IMR-90 (cell line): ENCODE measurements at regions not wholly inside any gene's neighbourhood (a gene's known extent, or its start where the extent isn't known, plus 50 kb on each side); places are given as distances from the start of the nearest gene placed in this dataset.

ENCODE experiments used
- CEBPB ChIP-seq: IDR thresholded peaks from 2 replicates; pipeline ENCODE4 v1.6.1; 2012; ENCODE audit warnings: low read depth, low read length, improper control_type of control experiment
- CHD1 ChIP-seq: IDR thresholded peaks from 2 replicates; pipeline ENCODE4 v1.6.1; 2012; ENCODE audit warnings: low read depth, low read length, improper control_type of control experiment
- FOS ChIP-seq: fragments of 150-350 bp; IDR thresholded peaks from 2 replicates; pipeline ENCODE4 v1.6.1; 2016; ENCODE audit warnings: low read depth, low read length
- MAFK ChIP-seq: IDR thresholded peaks from 2 replicates; pipeline ENCODE4 v1.6.1; 2012; ENCODE audit warnings: low read depth, low read length, improper control_type of control experiment
- MAZ ChIP-seq: IDR thresholded peaks from 2 replicates; pipeline ENCODE4 v1.6.1; 2012; ENCODE audit warnings: low read depth, mild to moderate bottlenecking, low read length, improper control_type of control experiment, moderate library complexity, borderline replicate concordance
- MXI1 ChIP-seq: IDR thresholded peaks from 2 replicates; pipeline ENCODE4 v1.6.1; 2012; ENCODE audit warnings: low read depth, mild to moderate bottlenecking, low read length, moderate library complexity, borderline replicate concordance
- POLR2A ChIP-seq: IDR thresholded peaks from 2 replicates; pipeline ENCODE4 v1.6.1; 2012; ENCODE audit warnings: mild to moderate bottlenecking, low read depth, low read length
- RAD21 ChIP-seq: IDR thresholded peaks from 2 replicates; pipeline ENCODE4 v1.6.1; 2012; ENCODE audit warnings: low read length, improper control_type of control experiment
- RCOR1 ChIP-seq: IDR thresholded peaks from 2 replicates; pipeline ENCODE4 v1.6.1; 2012; ENCODE audit warnings: mild to moderate bottlenecking, low read length, improper control_type of control experiment; ENCODE audit not compliant: insufficient replicate concordance
- RFX5 ChIP-seq: IDR thresholded peaks from 2 replicates; pipeline ENCODE4 v1.8.0; 2012; ENCODE audit warnings: low read depth, mild to moderate bottlenecking, low read length, moderate library complexity
- SMC3 ChIP-seq: fragments of 150-350 bp; IDR thresholded peaks from 2 replicates; pipeline ENCODE4 v1.6.1; 2016; ENCODE audit warnings: low read depth, mild to moderate bottlenecking, antibody characterized with exemption, low read length, moderate library complexity
- TF ChIP-seq, protein P1 (sequence below): conservative IDR thresholded peaks from 2 replicates; pipeline ENCODE4 v1.5.1; 2012; ENCODE audit warnings: mild to moderate bottlenecking, low read depth, low read length, improper control_type of control experiment
- TF ChIP-seq, protein P2 (sequence below): fragments of 150-350 bp; IDR thresholded peaks from 2 replicates; pipeline ENCODE4 v1.6.1; 2016; ENCODE audit warnings: low read depth, mild to moderate bottlenecking, low read length, moderate library complexity, borderline replicate concordance

- TF ChIP-seq CEBPB (no peak), CHD1 (no peak), MAZ (no peak), RAD21 (no peak), POLR2A (no peak), RCOR1 (no peak), MXI1 (no peak), MAFK (no peak), RFX5 (no peak), FOS (no peak), SMC3 (no peak)
- TF ChIP-seq, protein P1, sequence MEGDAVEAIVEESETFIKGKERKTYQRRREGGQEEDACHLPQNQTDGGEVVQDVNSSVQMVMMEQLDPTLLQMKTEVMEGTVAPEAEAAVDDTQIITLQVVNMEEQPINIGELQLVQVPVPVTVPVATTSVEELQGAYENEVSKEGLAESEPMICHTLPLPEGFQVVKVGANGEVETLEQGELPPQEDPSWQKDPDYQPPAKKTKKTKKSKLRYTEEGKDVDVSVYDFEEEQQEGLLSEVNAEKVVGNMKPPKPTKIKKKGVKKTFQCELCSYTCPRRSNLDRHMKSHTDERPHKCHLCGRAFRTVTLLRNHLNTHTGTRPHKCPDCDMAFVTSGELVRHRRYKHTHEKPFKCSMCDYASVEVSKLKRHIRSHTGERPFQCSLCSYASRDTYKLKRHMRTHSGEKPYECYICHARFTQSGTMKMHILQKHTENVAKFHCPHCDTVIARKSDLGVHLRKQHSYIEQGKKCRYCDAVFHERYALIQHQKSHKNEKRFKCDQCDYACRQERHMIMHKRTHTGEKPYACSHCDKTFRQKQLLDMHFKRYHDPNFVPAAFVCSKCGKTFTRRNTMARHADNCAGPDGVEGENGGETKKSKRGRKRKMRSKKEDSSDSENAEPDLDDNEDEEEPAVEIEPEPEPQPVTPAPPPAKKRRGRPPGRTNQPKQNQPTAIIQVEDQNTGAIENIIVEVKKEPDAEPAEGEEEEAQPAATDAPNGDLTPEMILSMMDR = no peak
- TF ChIP-seq, protein P2, sequence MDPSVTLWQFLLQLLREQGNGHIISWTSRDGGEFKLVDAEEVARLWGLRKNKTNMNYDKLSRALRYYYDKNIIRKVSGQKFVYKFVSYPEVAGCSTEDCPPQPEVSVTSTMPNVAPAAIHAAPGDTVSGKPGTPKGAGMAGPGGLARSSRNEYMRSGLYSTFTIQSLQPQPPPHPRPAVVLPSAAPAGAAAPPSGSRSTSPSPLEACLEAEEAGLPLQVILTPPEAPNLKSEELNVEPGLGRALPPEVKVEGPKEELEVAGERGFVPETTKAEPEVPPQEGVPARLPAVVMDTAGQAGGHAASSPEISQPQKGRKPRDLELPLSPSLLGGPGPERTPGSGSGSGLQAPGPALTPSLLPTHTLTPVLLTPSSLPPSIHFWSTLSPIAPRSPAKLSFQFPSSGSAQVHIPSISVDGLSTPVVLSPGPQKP = no peak
These were observed 193.6 kb downstream of the MTCL1 start for GRCh38 chr18:8899000-8899399.
